ACC112 (cell line): ENCODE measurements at regions not wholly inside any gene's neighbourhood (a gene's known extent, or its start where the extent isn't known, plus 50 kb on each side); places are given as distances from the start of the nearest gene placed in this dataset.

Experiments used
- H2AFZ ChIP-seq: fragments of 200-600 bp; sonication (generic); one replicate; pipeline ENCODE4 v1.6.0; 2017; ENCODE audit warnings: antibody characterized with exemption, low read length; ENCODE audit not compliant: unreplicated experiment
- H3K27ac ChIP-seq: fragments of 200-600 bp; sonication (generic); 2 replicates; pipeline ENCODE4 v1.5.1; 2014; ENCODE audit warnings: low read depth, mild to moderate bottlenecking, antibody characterized with exemption, low read length, moderate library complexity
- H3K27me3 ChIP-seq: fragments of 200-600 bp; sonication (generic); 2 replicates; pipeline ENCODE4 v1.6.1; 2014; ENCODE audit warnings: mild to moderate bottlenecking, antibody characterized with exemption, low read length, moderate library complexity, mixed read lengths; ENCODE audit not compliant: insufficient read depth
- H3K36me3 ChIP-seq: fragments of 200-600 bp; sonication (generic); 2 replicates; pipeline ENCODE4 v1.6.1; 2016; ENCODE audit warnings: mild to moderate bottlenecking, antibody characterized with exemption, low read length, moderate library complexity, mixed read lengths; ENCODE audit not compliant: insufficient read depth
- H3K4me1 ChIP-seq: fragments of 200-600 bp; sonication (generic); one replicate; pipeline ENCODE4 v1.6.1; 2016; ENCODE audit warnings: low read length, mixed read lengths; ENCODE audit not compliant: insufficient read depth, unreplicated experiment, control insufficient read depth
- H3K4me3 ChIP-seq: fragments of 200-600 bp; sonication (generic); 2 replicates; pipeline ENCODE4 v1.5.1; 2014; ENCODE audit warnings: mild to moderate bottlenecking, low read depth, low read length
- H3K79me2 ChIP-seq: fragments of 200-600 bp; sonication (generic); one replicate; pipeline ENCODE4 v1.6.0; 2016; ENCODE audit warnings: low read length; ENCODE audit not compliant: control insufficient read depth, unreplicated experiment, insufficient read depth

DNA sequence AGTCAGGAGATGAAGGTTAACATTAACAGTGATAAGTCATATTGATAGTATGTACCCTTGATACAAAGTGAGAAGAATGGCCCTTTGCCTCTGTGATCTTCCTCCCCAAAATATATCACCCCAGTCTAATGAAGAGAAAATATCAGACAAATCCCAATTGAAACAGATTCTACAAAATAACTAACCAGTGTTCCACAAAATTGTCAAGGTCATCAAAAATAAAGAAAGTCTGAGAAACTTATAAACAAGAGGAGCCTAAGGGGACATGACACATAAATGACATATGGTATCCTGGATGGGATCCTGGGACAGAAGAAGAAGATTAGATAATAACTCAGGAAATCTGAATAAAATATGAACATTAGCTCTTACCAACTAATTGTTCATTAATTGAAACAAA lies 398.4 kb downstream of the DSC3 start:
- H3K27ac ChIP-seq = no peak overlapping the region
- no peaks in the 10 kb centered on the region for H3K79me2 ChIP-seq
- H3K27me3 ChIP-seq = no peaks in the 10 kb centered on the region
- H3K4me1 ChIP-seq = no peaks in the 10 kb centered on the region
- H2AFZ ChIP-seq = no peak overlapping the region
- H3K4me3 ChIP-seq = no peak overlapping the region
- H3K36me3 ChIP-seq = no peaks in the 10 kb centered on the region

- H3K4me1 ChIP-seq = no peaks in the 10 kb centered on the region
- H3K36me3 ChIP-seq = no peaks in the 10 kb centered on the region
- H3K27me3 ChIP-seq = no peaks in the 10 kb centered on the region
- H2AFZ ChIP-seq = no peak overlapping the region
- no peak overlapping the region for H3K4me3 ChIP-seq
- H3K79me2 ChIP-seq = no peaks in the 10 kb centered on the region
- no peak overlapping the region for H3K27ac ChIP-seq
Observed at GRCh38 chr18:30639361-30639760, 403.2 kb downstream of the DSC3 start.

- H3K4me1 ChIP-seq = no peaks in the 10 kb centered on the region
- no peaks in the 10 kb centered on the region for H3K27me3 ChIP-seq
- H3K27ac ChIP-seq = no peak overlapping the region
- H3K79me2 ChIP-seq = no peaks in the 10 kb centered on the region
- H3K4me3 ChIP-seq = no peak overlapping the region
- no peaks in the 10 kb centered on the region for H3K36me3 ChIP-seq
- H2AFZ ChIP-seq = no peak overlapping the region
Observed at GRCh38 chr18:30634249-30634648, 408.3 kb downstream of the DSC3 start.

- no peak overlapping the region for H2AFZ ChIP-seq
- no peak overlapping the region for H3K27ac ChIP-seq
- no peaks in the 10 kb centered on the region for H3K79me2 ChIP-seq
- H3K27me3 ChIP-seq = no peaks in the 10 kb centered on the region
- H3K4me3 ChIP-seq = no peak overlapping the region
- no peaks in the 10 kb centered on the region for H3K36me3 ChIP-seq
- H3K4me1 ChIP-seq = no peaks in the 10 kb centered on the region
Observed at GRCh38 chr18:30632071-30632698, 410.4 kb downstream of the DSC3 start.

DNA sequence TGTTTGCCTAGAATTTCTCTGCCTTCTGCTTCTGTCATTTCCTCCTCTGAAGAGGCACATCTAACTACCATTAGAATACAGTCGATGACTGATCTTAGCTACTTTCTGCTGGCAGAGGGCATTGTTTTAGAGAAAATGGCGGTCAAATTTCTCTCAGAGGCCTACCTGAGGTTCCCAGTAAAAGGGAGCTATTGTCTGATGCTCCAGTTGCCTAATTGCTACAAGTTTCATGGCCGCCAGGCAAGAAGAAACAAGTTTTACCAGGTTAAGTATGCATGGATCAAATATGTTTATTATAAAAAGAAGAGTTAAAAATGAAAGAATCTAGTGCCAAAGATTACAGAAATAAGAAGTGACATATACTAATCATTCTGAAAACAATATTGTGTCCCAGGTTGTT lies 416.6 kb downstream of the DSC3 start:
- no peaks in the 10 kb centered on the region for H3K27me3 ChIP-seq
- H3K4me1 ChIP-seq = no peaks in the 10 kb centered on the region
- H3K27ac ChIP-seq = no peak overlapping the region
- H3K4me3 ChIP-seq = no peak overlapping the region
- H3K36me3 ChIP-seq = no peaks in the 10 kb centered on the region
- no peak overlapping the region for H2AFZ ChIP-seq
- no peaks in the 10 kb centered on the region for H3K79me2 ChIP-seq

DNA sequence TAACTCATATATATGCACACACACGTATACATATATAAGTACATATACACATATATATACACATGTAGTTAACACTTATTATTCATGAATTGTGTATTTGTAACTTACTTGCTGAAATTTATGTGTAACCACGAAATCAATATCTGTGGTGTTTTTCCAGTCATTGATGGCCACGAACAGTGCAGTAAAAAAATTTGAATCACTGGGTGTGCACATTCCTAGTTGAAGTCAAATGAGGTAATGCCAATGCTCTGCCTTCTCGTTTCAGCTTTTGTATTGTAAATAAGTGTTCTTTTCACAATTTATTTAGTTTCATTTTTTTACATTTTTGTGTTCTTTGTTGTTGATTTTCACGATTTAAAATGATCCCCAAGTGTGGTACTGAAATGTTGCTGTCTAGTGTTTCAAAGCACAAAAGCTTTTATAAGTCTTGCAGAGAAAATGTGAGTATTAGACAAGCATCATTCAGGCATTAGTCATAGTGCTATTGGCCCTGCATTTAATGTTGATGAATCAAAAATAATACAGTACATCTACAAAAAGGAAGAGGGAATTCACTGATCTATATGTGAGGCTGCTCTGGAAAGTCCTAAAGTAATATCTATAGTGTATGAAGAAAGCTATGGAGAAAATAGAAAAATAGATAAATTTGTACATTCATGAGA lies 419.0 kb downstream of the DSC3 start:
- Histone ChIP-seq H2AFZ (no peak overlapping the region), H3K4me1 (no peaks in the 10 kb centered on the region), H3K27ac (no peak overlapping the region), H3K4me3 (no peak overlapping the region), H3K79me2 (no peaks in the 10 kb centered on the region), H3K36me3 (no peaks in the 10 kb centered on the region), H3K27me3 (no peaks in the 10 kb centered on the region)

GRCh38 chr18:30622635-30623034 lies 419.9 kb downstream of the DSC3 start:
- no peaks in the 10 kb centered on the region for H3K79me2 ChIP-seq
- H2AFZ ChIP-seq = no peak overlapping the region
- no peak overlapping the region for H3K27ac ChIP-seq
- H3K4me3 ChIP-seq = no peak overlapping the region
- no peaks in the 10 kb centered on the region for H3K4me1 ChIP-seq
- H3K36me3 ChIP-seq = no peaks in the 10 kb centered on the region
- no peaks in the 10 kb centered on the region for H3K27me3 ChIP-seq

DNA sequence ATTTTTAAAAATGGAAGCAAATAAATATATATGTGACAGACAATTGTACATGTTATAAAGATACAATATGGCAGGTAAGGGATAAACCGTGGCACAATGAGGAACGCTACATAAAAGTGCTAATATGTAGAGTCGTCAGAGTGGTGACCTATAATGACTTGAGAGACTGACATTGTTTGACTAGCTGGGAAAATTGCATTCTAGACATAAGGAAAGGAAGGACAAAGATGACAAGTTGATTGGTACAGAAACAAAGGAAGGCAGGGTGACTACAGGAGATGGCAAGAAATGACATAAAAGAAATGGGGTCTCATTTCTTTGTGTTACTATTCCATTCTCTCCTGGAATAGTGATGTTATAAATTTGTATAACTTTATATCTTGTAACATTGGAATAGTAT lies 420.4 kb downstream of the DSC3 start:
- no peak overlapping the region for H2AFZ ChIP-seq
- no peaks in the 10 kb centered on the region for H3K27me3 ChIP-seq
- no peak overlapping the region for H3K27ac ChIP-seq
- no peak overlapping the region for H3K4me3 ChIP-seq
- no peaks in the 10 kb centered on the region for H3K79me2 ChIP-seq
- H3K4me1 ChIP-seq = no peaks in the 10 kb centered on the region
- no peaks in the 10 kb centered on the region for H3K36me3 ChIP-seq

- Histone ChIP-seq H2AFZ (no peak overlapping the region), H3K27me3 (no peaks in the 10 kb centered on the region), H3K27ac (no peak overlapping the region), H3K36me3 (no peaks in the 10 kb centered on the region), H3K79me2 (no peaks in the 10 kb centered on the region), H3K4me1 (no peaks in the 10 kb centered on the region), H3K4me3 (no peak overlapping the region)
Observed at GRCh38 chr18:30618567-30618966, 424.0 kb downstream of the DSC3 start.

DNA sequence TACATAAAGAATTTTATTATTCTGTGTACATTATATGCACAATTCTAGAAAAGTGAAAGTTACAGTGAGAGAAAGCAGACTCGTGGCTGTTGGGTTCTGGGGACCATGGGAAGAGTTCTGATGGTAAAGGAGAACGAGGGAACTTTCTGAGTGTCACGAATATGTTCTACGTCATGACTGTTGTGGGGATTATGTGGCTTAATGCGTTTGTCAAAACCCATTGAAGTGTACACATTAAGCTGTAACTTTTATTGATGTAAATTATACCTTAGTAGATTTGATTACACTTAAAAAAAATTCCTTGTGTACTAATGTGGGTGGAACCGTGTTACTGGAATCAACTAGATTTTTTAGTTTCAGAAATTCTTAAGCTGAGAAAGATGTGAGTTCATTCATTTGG lies 426.1 kb downstream of the DSC3 start:
- no peaks in the 10 kb centered on the region for H3K36me3 ChIP-seq
- H2AFZ ChIP-seq = no peak overlapping the region
- H3K4me1 ChIP-seq = no peaks in the 10 kb centered on the region
- H3K27me3 ChIP-seq = no peaks in the 10 kb centered on the region
- no peak overlapping the region for H3K4me3 ChIP-seq
- no peak overlapping the region for H3K27ac ChIP-seq
- H3K79me2 ChIP-seq = no peaks in the 10 kb centered on the region

GRCh38 chr18:30613467-30613801 lies 429.1 kb downstream of the DSC3 start:
- no peak overlapping the region for H2AFZ ChIP-seq
- no peak overlapping the region for H3K27ac ChIP-seq
- H3K4me3 ChIP-seq = no peak overlapping the region
- no peaks in the 10 kb centered on the region for H3K27me3 ChIP-seq
- no peaks in the 10 kb centered on the region for H3K36me3 ChIP-seq
- H3K79me2 ChIP-seq = no peaks in the 10 kb centered on the region
- no peaks in the 10 kb centered on the region for H3K4me1 ChIP-seq
